HL-60 (cell line): ENCODE measurements at regions not wholly inside any gene's neighbourhood (a gene's known extent, or its start where the extent isn't known, plus 50 kb on each side); places are given as distances from the start of the nearest gene placed in this dataset.

Experiments used
- DNase-seq, 2 experiments: peaks; one replicate each; pipeline ENCODE4 v3.0.0-alpha.2; 2010 to 2020; ENCODE audit warnings: low read depth in 1 of 2, low spot score in 1 of 2
- H3K27ac ChIP-seq: fragments of 250-450 bp; sonication (Bioruptor Pico); replicated peaks from 2 replicates; pipeline ENCODE4 v1.5.1; 2020; ENCODE audit warnings: mild to moderate bottlenecking, moderate library complexity
- H3K27me3 ChIP-seq: fragments of 250-450 bp; sonication (Bioruptor Pico); 2 replicates; pipeline ENCODE4 v1.5.1; 2021; ENCODE audit warnings: mild to moderate bottlenecking, moderate library complexity; ENCODE audit not compliant: insufficient read depth, poor library complexity, severe bottlenecking
- H3K4me3 ChIP-seq: replicated peaks from 2 replicates; pipeline ENCODE4 v1.5.1; 2011; ENCODE audit warnings: mild to moderate bottlenecking, control low read depth, low read length; ENCODE audit not compliant: insufficient read depth
- CTCF ChIP-seq: IDR thresholded peaks from one replicate; pipeline ENCODE4 v1.5.1; 2011; ENCODE audit warnings: low read length, control low read depth, inconsistent platforms; ENCODE audit not compliant: insufficient read depth
- GABPA ChIP-seq: IDR thresholded peaks from 2 replicates; pipeline ENCODE4 v1.6.1; 2012; ENCODE audit warnings: low read depth
- POLR2AphosphoS5 ChIP-seq: IDR thresholded peaks from 2 replicates; pipeline ENCODE4 v1.6.1; 2012; ENCODE audit warnings: low read depth
- REST ChIP-seq: IDR thresholded peaks from 2 replicates; pipeline ENCODE4 v1.6.1; 2012; ENCODE audit warnings: low read depth; ENCODE audit not compliant: insufficient replicate concordance
- SPI1 ChIP-seq: IDR thresholded peaks from 2 replicates; pipeline ENCODE4 v1.6.1; 2012; ENCODE audit warnings: low read depth, mild to moderate bottlenecking, borderline replicate concordance

GRCh38 chr10:78861529-78862327 lies 207.0 kb upstream of the ZMIZ1 start:
- Histone ChIP-seq H3K4me3 (no peak overlapping the region), H3K27me3 (no peaks in the 10 kb centered on the region), H3K27ac (no peak overlapping the region)
- TF ChIP-seq CTCF (no peak), REST (no peak), POLR2AphosphoS5 (no peak), GABPA (no peak), SPI1 (no peak)
- no peak for DNase-seq

- no peak for DNase-seq
- Histone ChIP-seq H3K27me3 (no peaks in the 10 kb centered on the region), H3K27ac (no peak overlapping the region), H3K4me3 (no peak overlapping the region)
- TF ChIP-seq CTCF, result no peak
- TF ChIP-seq POLR2AphosphoS5, result no peak
- TF ChIP-seq SPI1, result no peak
- TF ChIP-seq GABPA, result no peak
- TF ChIP-seq REST, result no peak
Observed at GRCh38 chr10:78862328-78862640, 206.5 kb upstream of the ZMIZ1 start.

GRCh38 chr10:78863140-78863905 lies 205.4 kb upstream of the ZMIZ1 start:
- no peak for DNase-seq
- TF ChIP-seq POLR2AphosphoS5, result no peak
- no peak for TF ChIP-seq SPI1
- no peak for TF ChIP-seq GABPA
- TF ChIP-seq REST, result no peak
- no peak for TF ChIP-seq CTCF

More at GRCh38 chr10:78863140-78863905, 205.4 kb upstream of the ZMIZ1 start:
- H3K4me3 ChIP-seq, result no peak overlapping the region
- no peak overlapping the region for H3K27ac ChIP-seq
- no peaks in the 10 kb centered on the region for H3K27me3 ChIP-seq
